ENCODE measurements at regions not wholly inside any gene's neighbourhood (a gene's known extent, or its start where the extent isn't known, plus 50 kb on each side); places are given as distances from the start of the nearest gene placed in this dataset.

GRCh38 chr14:22418631-22419030 is 170.4 kb downstream of the DAD1 start:
- Histone ChIP-seq H3K27ac (ENCODE audit: low read length) (no peak overlapping the region), H3K27me3 (ENCODE audit: insufficient read depth, low read length) (no peaks in the 10 kb centered on the region), H3K36me3 (ENCODE audit: insufficient read depth, low read depth, low read length) (no peaks in the 10 kb centered on the region), H3K9ac (ENCODE audit: low read depth, low read length) (no peak overlapping the region), H3K4me1 (ENCODE audit: insufficient read depth, low read length) (0 out of 2 replicates have a peak, but pooled peaks cover 4% of the 10 kb centered on the region), H3K4me3 (ENCODE audit: low read length) (no peak overlapping the region), H3K9me3 (ENCODE audit: insufficient read depth, low read depth, low read length) (no peaks in the 10 kb centered on the region)

- Histone ChIP-seq H3K36me3 (ENCODE audit: insufficient read depth, low read depth, low read length) (no peaks in the 10 kb centered on the region), H3K9me3 (ENCODE audit: insufficient read depth, low read depth, low read length) (no peaks in the 10 kb centered on the region), H3K4me1 (ENCODE audit: insufficient read depth, low read length) (peaks cover 11% of the 10 kb centered on the region; the same call in 1 of the 2 replicates), H3K9ac (ENCODE audit: low read depth, low read length) (no peak overlapping the region), H3K4me3 (ENCODE audit: low read length) (no peak overlapping the region), H3K27me3 (ENCODE audit: insufficient read depth, low read length) (no peaks in the 10 kb centered on the region), H3K27ac (ENCODE audit: low read length) (no peak overlapping the region)
These were observed 171.1 kb downstream of the DAD1 start for GRCh38 chr14:22417914-22418313.

GRCh38 chr14:22416193-22416592 is 172.8 kb downstream of the DAD1 start:
- Histone ChIP-seq H3K9me3 (ENCODE audit: insufficient read depth, low read depth, low read length) (no peaks in the 10 kb centered on the region), H3K9ac (ENCODE audit: low read depth, low read length) (no peak overlapping the region), H3K4me1 (ENCODE audit: insufficient read depth, low read length) (peaks cover 15% of the 10 kb centered on the region; the same call in 1 of the 2 replicates), H3K27me3 (ENCODE audit: insufficient read depth, low read length) (no peaks in the 10 kb centered on the region), H3K27ac (ENCODE audit: low read length) (no peak overlapping the region), H3K4me3 (ENCODE audit: low read length) (no peak overlapping the region), H3K36me3 (ENCODE audit: insufficient read depth, low read depth, low read length) (no peaks in the 10 kb centered on the region)

GRCh38 chr14:22415605-22415959 is 173.4 kb downstream of the DAD1 start:
- no peak overlapping the region for H3K4me3 ChIP-seq (ENCODE audit: low read length)
- H3K9ac ChIP-seq (ENCODE audit: low read depth, low read length) = no peak overlapping the region
- peaks cover 15% of the 10 kb centered on the region; the same call in 1 of the 2 replicates for H3K4me1 ChIP-seq (ENCODE audit: insufficient read depth, low read length)
- no peaks in the 10 kb centered on the region for H3K27me3 ChIP-seq (ENCODE audit: insufficient read depth, low read length)
- no peaks in the 10 kb centered on the region for H3K36me3 ChIP-seq (ENCODE audit: insufficient read depth, low read depth, low read length)
- no peaks in the 10 kb centered on the region for H3K9me3 ChIP-seq (ENCODE audit: insufficient read depth, low read depth, low read length)
- H3K27ac ChIP-seq (ENCODE audit: low read length) = no peak overlapping the region

- H3K4me3 ChIP-seq (ENCODE audit: low read length) = no peak overlapping the region
- H3K27me3 ChIP-seq (ENCODE audit: insufficient read depth, low read length) = no peaks in the 10 kb centered on the region
- H3K27ac ChIP-seq (ENCODE audit: low read length) = no peak overlapping the region
- H3K9me3 ChIP-seq (ENCODE audit: insufficient read depth, low read depth, low read length) = no peaks in the 10 kb centered on the region
- no peak overlapping the region for H3K9ac ChIP-seq (ENCODE audit: low read depth, low read length)
- no peaks in the 10 kb centered on the region for H3K36me3 ChIP-seq (ENCODE audit: insufficient read depth, low read depth, low read length)
- peaks cover 15% of the 10 kb centered on the region; the same call in 1 of the 2 replicates for H3K4me1 ChIP-seq (ENCODE audit: insufficient read depth, low read length)
These were observed 174.0 kb downstream of the DAD1 start for GRCh38 chr14:22414876-22415604.

- H3K9me3 ChIP-seq (ENCODE audit: insufficient read depth, low read depth, low read length) = no peaks in the 10 kb centered on the region
- no peak overlapping the region for H3K27ac ChIP-seq (ENCODE audit: low read length)
- peaks cover 11% of the 10 kb centered on the region; the same call in 1 of the 2 replicates for H3K4me1 ChIP-seq (ENCODE audit: insufficient read depth, low read length)
- no peak overlapping the region for H3K4me3 ChIP-seq (ENCODE audit: low read length)
- no peaks in the 10 kb centered on the region for H3K36me3 ChIP-seq (ENCODE audit: insufficient read depth, low read depth, low read length)
- H3K27me3 ChIP-seq (ENCODE audit: insufficient read depth, low read length) = no peaks in the 10 kb centered on the region
- no peak overlapping the region for H3K9ac ChIP-seq (ENCODE audit: low read depth, low read length)
These were observed 176.1 kb downstream of the DAD1 start for GRCh38 chr14:22412926-22413411.

- H3K36me3 ChIP-seq (ENCODE audit: insufficient read depth, low read depth, low read length) = no peaks in the 10 kb centered on the region
- H3K4me3 ChIP-seq (ENCODE audit: low read length) = no peak overlapping the region
- no peaks in the 10 kb centered on the region for H3K9me3 ChIP-seq (ENCODE audit: insufficient read depth, low read depth, low read length)
- H3K9ac ChIP-seq (ENCODE audit: low read depth, low read length) = no peak overlapping the region
- no peaks in the 10 kb centered on the region for H3K27me3 ChIP-seq (ENCODE audit: insufficient read depth, low read length)
- no peak overlapping the region for H3K27ac ChIP-seq (ENCODE audit: low read length)
- H3K4me1 ChIP-seq (ENCODE audit: insufficient read depth, low read length) = peaks cover 11% of the 10 kb centered on the region; the same call in 1 of the 2 replicates
These were observed 177.5 kb downstream of the DAD1 start for GRCh38 chr14:22411398-22412055.

GRCh38 chr14:22410497-22410896 is 178.5 kb downstream of the DAD1 start:
- H3K9ac ChIP-seq (ENCODE audit: low read depth, low read length) = no peak overlapping the region
- H3K9me3 ChIP-seq (ENCODE audit: insufficient read depth, low read depth, low read length) = no peaks in the 10 kb centered on the region
- H3K4me3 ChIP-seq (ENCODE audit: low read length) = no peak overlapping the region
- H3K36me3 ChIP-seq (ENCODE audit: insufficient read depth, low read depth, low read length) = no peaks in the 10 kb centered on the region
- H3K27me3 ChIP-seq (ENCODE audit: insufficient read depth, low read length) = no peaks in the 10 kb centered on the region
- H3K4me1 ChIP-seq (ENCODE audit: insufficient read depth, low read length) = peaks cover 11% of the 10 kb centered on the region; the same call in 1 of the 2 replicates
- H3K27ac ChIP-seq (ENCODE audit: low read length) = no peak overlapping the region

GRCh38 chr14:22409006-22409405 is 180.0 kb downstream of the DAD1 start:
- H3K9ac ChIP-seq (ENCODE audit: low read depth, low read length) = no peak overlapping the region

GRCh38 chr14:22408547-22408946 is 180.5 kb downstream of the DAD1 start:
- Histone ChIP-seq H3K27ac (ENCODE audit: low read length) (no peak overlapping the region), H3K36me3 (ENCODE audit: insufficient read depth, low read depth, low read length) (no peaks in the 10 kb centered on the region), H3K27me3 (ENCODE audit: insufficient read depth, low read length) (no peaks in the 10 kb centered on the region), H3K9me3 (ENCODE audit: insufficient read depth, low read depth, low read length) (no peaks in the 10 kb centered on the region), H3K4me1 (ENCODE audit: insufficient read depth, low read length) (peaks cover 11% of the 10 kb centered on the region; the same call in 1 of the 2 replicates), H3K9ac (ENCODE audit: low read depth, low read length) (no peak overlapping the region), H3K4me3 (ENCODE audit: low read length) (no peak overlapping the region)

More at GRCh38 chr14:22409006-22409405, 180.0 kb downstream of the DAD1 start:
- H3K27me3 ChIP-seq (ENCODE audit: insufficient read depth, low read length) = no peaks in the 10 kb centered on the region
- H3K4me3 ChIP-seq (ENCODE audit: low read length) = no peak overlapping the region
- no peak overlapping the region for H3K27ac ChIP-seq (ENCODE audit: low read length)
- no peaks in the 10 kb centered on the region for H3K36me3 ChIP-seq (ENCODE audit: insufficient read depth, low read depth, low read length)
- no peaks in the 10 kb centered on the region for H3K9me3 ChIP-seq (ENCODE audit: insufficient read depth, low read depth, low read length)
- peaks cover 11% of the 10 kb centered on the region; the same call in 1 of the 2 replicates for H3K4me1 ChIP-seq (ENCODE audit: insufficient read depth, low read length)

- Histone ChIP-seq H3K9me3 (ENCODE audit: insufficient read depth, low read depth, low read length) (no peaks in the 10 kb centered on the region), H3K36me3 (ENCODE audit: insufficient read depth, low read depth, low read length) (no peaks in the 10 kb centered on the region), H3K9ac (ENCODE audit: low read depth, low read length) (no peak overlapping the region), H3K27me3 (ENCODE audit: insufficient read depth, low read length) (no peaks in the 10 kb centered on the region), H3K27ac (ENCODE audit: low read length) (no peak overlapping the region), H3K4me3 (ENCODE audit: low read length) (no peak overlapping the region), H3K4me1 (ENCODE audit: insufficient read depth, low read length) (no peaks in the 10 kb centered on the region)
These were observed 182.0 kb downstream of the DAD1 start for GRCh38 chr14:22407033-22407432.

GRCh38 chr14:22405201-22405600 is 183.8 kb downstream of the DAD1 start:
- Histone ChIP-seq H3K27ac (ENCODE audit: low read length) (no peak overlapping the region), H3K9me3 (ENCODE audit: insufficient read depth, low read depth, low read length) (no peaks in the 10 kb centered on the region), H3K4me1 (ENCODE audit: insufficient read depth, low read length) (no peaks in the 10 kb centered on the region), H3K4me3 (ENCODE audit: low read length) (no peak overlapping the region), H3K9ac (ENCODE audit: low read depth, low read length) (no peak overlapping the region), H3K27me3 (ENCODE audit: insufficient read depth, low read length) (no peaks in the 10 kb centered on the region), H3K36me3 (ENCODE audit: insufficient read depth, low read depth, low read length) (no peaks in the 10 kb centered on the region)

All from iPS-20b (cell line).